ENCODE measurements at regions not wholly inside any gene's neighbourhood (a gene's known extent, or its start where the extent isn't known, plus 50 kb on each side); places are given as distances from the start of the nearest gene placed in this dataset.

GRCh38 chr4:114487101-114487500 is 111.5 kb upstream of the UGT8 start:
- TF ChIP-seq CTCF (IDR thresholded peaks at IDR 0.05; ENCODE audit: low read depth, low read length) = no peak
- TF ChIP-seq MAX (IDR thresholded peaks at IDR 0.05; ENCODE audit: low read depth, low read length) = 0 out of 2 replicates have a peak, but pooled peaks have one; percentile 8
- TF ChIP-seq POLR2A (IDR thresholded peaks at IDR 0.05; ENCODE audit: extremely low read depth, insufficient read length) = no peak
- TF ChIP-seq MYC (IDR thresholded peaks at IDR 0.05; ENCODE audit: low read depth, low read length) = peak; percentile 9; the same call in 1 of the 2 replicates
- no peak overlapping the region for H3K4me3 ChIP-seq (ENCODE audit: low read depth, low read length)
- DNase-seq (ENCODE audit: low read depth) = peak; percentile 7

GRCh38 chr4:114488301-114488982 is 110.2 kb upstream of the UGT8 start:
- no peak for DNase-seq (ENCODE audit: low read depth)

GRCh38 chr4:114494246-114494803 is 104.3 kb upstream of the UGT8 start:
- no peak for DNase-seq (ENCODE audit: low read depth)
- no peak for TF ChIP-seq MAX (IDR thresholded peaks at IDR 0.05; ENCODE audit: low read depth, low read length)
- TF ChIP-seq CTCF (IDR thresholded peaks at IDR 0.05; ENCODE audit: low read depth, low read length) = no peak
- no peak for TF ChIP-seq POLR2A (IDR thresholded peaks at IDR 0.05; ENCODE audit: extremely low read depth, insufficient read length)
- TF ChIP-seq MYC (IDR thresholded peaks at IDR 0.05; ENCODE audit: low read depth, low read length) = no peak
- no peak overlapping the region for H3K4me3 ChIP-seq (ENCODE audit: low read depth, low read length)

More at GRCh38 chr4:114488301-114488982, 110.2 kb upstream of the UGT8 start:
- no peak overlapping the region for H3K4me3 ChIP-seq (ENCODE audit: low read depth, low read length)
- no peak for TF ChIP-seq MYC (IDR thresholded peaks at IDR 0.05; ENCODE audit: low read depth, low read length)

- DNase-seq (ENCODE audit: low read depth) = no peak
- H3K4me3 ChIP-seq (ENCODE audit: low read depth, low read length) = no peak overlapping the region
- TF ChIP-seq CTCF (IDR thresholded peaks at IDR 0.05; ENCODE audit: low read depth, low read length) (no peak), MAX (IDR thresholded peaks at IDR 0.05; ENCODE audit: low read depth, low read length) (no peak), MYC (IDR thresholded peaks at IDR 0.05; ENCODE audit: low read depth, low read length) (no peak), POLR2A (IDR thresholded peaks at IDR 0.05; ENCODE audit: extremely low read depth, insufficient read length) (no peak)
These were observed 103.1 kb upstream of the UGT8 start for GRCh38 chr4:114495471-114495928.

GRCh38 chr4:114497116-114497515 is 101.5 kb upstream of the UGT8 start:
- DNase-seq (ENCODE audit: low read depth) = no peak
- TF ChIP-seq POLR2A (IDR thresholded peaks at IDR 0.05; ENCODE audit: extremely low read depth, insufficient read length) = no peak
- TF ChIP-seq MAX (IDR thresholded peaks at IDR 0.05; ENCODE audit: low read depth, low read length) = no peak
- no peak for TF ChIP-seq CTCF (IDR thresholded peaks at IDR 0.05; ENCODE audit: low read depth, low read length)
- TF ChIP-seq MYC (IDR thresholded peaks at IDR 0.05; ENCODE audit: low read depth, low read length) = no peak
- no peak overlapping the region for H3K4me3 ChIP-seq (ENCODE audit: low read depth, low read length)

- H3K4me3 ChIP-seq (ENCODE audit: low read depth, low read length) = no peak overlapping the region
- TF ChIP-seq CTCF (IDR thresholded peaks at IDR 0.05; ENCODE audit: low read depth, low read length) = no peak
- no peak for TF ChIP-seq MAX (IDR thresholded peaks at IDR 0.05; ENCODE audit: low read depth, low read length)
- no peak for TF ChIP-seq POLR2A (IDR thresholded peaks at IDR 0.05; ENCODE audit: extremely low read depth, insufficient read length)
- TF ChIP-seq MYC (IDR thresholded peaks at IDR 0.05; ENCODE audit: low read depth, low read length) = no peak
- no peak for DNase-seq (ENCODE audit: low read depth)
These were observed 89.3 kb upstream of the UGT8 start for GRCh38 chr4:114509340-114509739.
